ENCODE measurements at regions not wholly inside any gene's neighbourhood (a gene's known extent, or its start where the extent isn't known, plus 50 kb on each side); places are given as distances from the start of the nearest gene placed in this dataset.

DNA sequence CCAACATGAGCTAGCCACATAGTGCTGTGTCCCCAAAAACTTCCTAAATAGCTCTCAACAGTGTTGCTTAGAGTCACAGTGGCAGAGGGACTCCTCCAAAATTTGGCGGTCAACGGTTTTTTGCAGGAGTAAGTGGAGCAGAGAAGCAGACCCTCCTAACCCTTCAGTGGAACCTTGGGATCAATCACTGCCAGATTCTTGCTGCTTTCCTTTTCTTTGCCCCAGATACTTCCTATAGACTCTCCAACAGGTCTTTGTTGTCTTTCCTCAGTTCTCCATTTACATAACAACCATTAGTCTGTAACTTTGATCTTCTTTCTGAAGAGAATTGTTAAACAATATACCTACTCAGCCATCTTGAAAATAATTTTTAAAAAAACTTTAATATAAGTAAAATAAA, 556.1 kb downstream of the BRINP3 start:
- TF ChIP-seq ZFP3 (CRISPR knock-in tag; IDR thresholded peaks at IDR 0.05) (no peak), TOX (CRISPR knock-in tag; IDR thresholded peaks at IDR 0.05; ENCODE audit: borderline replicate concordance) (no peak), RARB (CRISPR knock-in tag; IDR thresholded peaks at IDR 0.05) (no peak), ZNF565 (CRISPR knock-in tag; conservative IDR thresholded peaks at IDR 0.05; ENCODE audit: low read depth) (no peak), ZNF70 (CRISPR knock-in tag; IDR thresholded peaks at IDR 0.05) (no peak), OSR1 (CRISPR knock-in tag; IDR thresholded peaks at IDR 0.05) (no peak), ZC3H10 (CRISPR knock-in tag; IDR thresholded peaks at IDR 0.05) (no peak), CSDC2 (CRISPR knock-in tag; IDR thresholded peaks at IDR 0.05) (no peak), SNAI2 (CRISPR knock-in tag; IDR thresholded peaks at IDR 0.05) (no peak)
- TF ChIP-seq, protein P1, sequence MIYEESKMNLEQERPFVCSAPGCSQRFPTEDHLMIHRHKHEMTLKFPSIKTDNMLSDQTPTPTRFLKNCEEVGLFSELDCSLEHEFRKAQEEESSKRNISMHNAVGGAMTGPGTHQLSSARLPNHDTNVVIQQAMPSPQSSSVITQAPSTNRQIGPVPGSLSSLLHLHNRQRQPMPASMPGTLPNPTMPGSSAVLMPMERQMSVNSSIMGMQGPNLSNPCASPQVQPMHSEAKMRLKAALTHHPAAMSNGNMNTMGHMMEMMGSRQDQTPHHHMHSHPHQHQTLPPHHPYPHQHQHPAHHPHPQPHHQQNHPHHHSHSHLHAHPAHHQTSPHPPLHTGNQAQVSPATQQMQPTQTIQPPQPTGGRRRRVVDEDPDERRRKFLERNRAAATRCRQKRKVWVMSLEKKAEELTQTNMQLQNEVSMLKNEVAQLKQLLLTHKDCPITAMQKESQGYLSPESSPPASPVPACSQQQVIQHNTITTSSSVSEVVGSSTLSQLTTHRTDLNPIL (CRISPR knock-in tag; IDR thresholded peaks at IDR 0.05; ENCODE audit: low read depth): no peak
- TF ChIP-seq, protein P2, sequence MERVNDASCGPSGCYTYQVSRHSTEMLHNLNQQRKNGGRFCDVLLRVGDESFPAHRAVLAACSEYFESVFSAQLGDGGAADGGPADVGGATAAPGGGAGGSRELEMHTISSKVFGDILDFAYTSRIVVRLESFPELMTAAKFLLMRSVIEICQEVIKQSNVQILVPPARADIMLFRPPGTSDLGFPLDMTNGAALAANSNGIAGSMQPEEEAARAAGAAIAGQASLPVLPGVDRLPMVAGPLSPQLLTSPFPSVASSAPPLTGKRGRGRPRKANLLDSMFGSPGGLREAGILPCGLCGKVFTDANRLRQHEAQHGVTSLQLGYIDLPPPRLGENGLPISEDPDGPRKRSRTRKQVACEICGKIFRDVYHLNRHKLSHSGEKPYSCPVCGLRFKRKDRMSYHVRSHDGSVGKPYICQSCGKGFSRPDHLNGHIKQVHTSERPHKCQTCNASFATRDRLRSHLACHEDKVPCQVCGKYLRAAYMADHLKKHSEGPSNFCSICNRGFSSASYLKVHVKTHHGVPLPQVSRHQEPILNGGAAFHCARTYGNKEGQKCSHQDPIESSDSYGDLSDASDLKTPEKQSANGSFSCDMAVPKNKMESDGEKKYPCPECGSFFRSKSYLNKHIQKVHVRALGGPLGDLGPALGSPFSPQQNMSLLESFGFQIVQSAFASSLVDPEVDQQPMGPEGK (CRISPR knock-in tag; IDR thresholded peaks at IDR 0.05; ENCODE audit: borderline replicate concordance): no peak
- TF ChIP-seq, protein P3, sequence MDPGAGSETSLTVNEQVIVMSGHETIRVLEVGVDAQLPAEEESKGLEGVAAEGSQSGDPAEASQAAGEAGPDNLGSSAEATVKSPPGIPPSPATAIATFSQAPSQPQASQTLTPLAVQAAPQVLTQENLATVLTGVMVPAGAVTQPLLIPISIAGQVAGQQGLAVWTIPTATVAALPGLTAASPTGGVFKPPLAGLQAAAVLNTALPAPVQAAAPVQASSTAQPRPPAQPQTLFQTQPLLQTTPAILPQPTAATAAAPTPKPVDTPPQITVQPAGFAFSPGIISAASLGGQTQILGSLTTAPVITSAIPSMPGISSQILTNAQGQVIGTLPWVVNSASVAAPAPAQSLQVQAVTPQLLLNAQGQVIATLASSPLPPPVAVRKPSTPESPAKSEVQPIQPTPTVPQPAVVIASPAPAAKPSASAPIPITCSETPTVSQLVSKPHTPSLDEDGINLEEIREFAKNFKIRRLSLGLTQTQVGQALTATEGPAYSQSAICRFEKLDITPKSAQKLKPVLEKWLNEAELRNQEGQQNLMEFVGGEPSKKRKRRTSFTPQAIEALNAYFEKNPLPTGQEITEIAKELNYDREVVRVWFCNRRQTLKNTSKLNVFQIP (CRISPR knock-in tag; IDR thresholded peaks at IDR 0.05; ENCODE audit: borderline replicate concordance, low read depth): no peak
- TF ChIP-seq, protein P4, sequence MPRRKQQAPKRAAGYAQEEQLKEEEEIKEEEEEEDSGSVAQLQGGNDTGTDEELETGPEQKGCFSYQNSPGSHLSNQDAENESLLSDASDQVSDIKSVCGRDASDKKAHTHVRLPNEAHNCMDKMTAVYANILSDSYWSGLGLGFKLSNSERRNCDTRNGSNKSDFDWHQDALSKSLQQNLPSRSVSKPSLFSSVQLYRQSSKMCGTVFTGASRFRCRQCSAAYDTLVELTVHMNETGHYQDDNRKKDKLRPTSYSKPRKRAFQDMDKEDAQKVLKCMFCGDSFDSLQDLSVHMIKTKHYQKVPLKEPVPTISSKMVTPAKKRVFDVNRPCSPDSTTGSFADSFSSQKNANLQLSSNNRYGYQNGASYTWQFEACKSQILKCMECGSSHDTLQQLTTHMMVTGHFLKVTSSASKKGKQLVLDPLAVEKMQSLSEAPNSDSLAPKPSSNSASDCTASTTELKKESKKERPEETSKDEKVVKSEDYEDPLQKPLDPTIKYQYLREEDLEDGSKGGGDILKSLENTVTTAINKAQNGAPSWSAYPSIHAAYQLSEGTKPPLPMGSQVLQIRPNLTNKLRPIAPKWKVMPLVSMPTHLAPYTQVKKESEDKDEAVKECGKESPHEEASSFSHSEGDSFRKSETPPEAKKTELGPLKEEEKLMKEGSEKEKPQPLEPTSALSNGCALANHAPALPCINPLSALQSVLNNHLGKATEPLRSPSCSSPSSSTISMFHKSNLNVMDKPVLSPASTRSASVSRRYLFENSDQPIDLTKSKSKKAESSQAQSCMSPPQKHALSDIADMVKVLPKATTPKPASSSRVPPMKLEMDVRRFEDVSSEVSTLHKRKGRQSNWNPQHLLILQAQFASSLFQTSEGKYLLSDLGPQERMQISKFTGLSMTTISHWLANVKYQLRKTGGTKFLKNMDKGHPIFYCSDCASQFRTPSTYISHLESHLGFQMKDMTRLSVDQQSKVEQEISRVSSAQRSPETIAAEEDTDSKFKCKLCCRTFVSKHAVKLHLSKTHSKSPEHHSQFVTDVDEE (CRISPR knock-in tag; IDR thresholded peaks at IDR 0.05): no peak

Measured in SK-N-SH treated with all-trans-retinoic acid at 6 μM for 48 hours (cell line).